Subcutaneous abdominal adipose tissue (tissue), 5 donors: ENCODE measurements at regions not wholly inside any gene's neighbourhood (a gene's known extent, or its start where the extent isn't known, plus 50 kb on each side); places are given as distances from the start of the nearest gene placed in this dataset.

ENCODE experiments used
- H3K27ac ChIP-seq: one replicate; pipeline ENCODE4 v1.7.0; 2013; ENCODE audit warnings: low read depth, mild to moderate bottlenecking, inconsistent platforms, low read length, moderate library complexity
- H3K27me3 ChIP-seq, 5 donors: one replicate each; pipeline ENCODE4 v1.7.0; 2013; ENCODE audit warnings: low read length in 5 of 5, inconsistent platforms in 1 of 5; ENCODE audit not compliant: control insufficient read depth in 5 of 5, insufficient read depth in 4 of 5
- H3K36me3 ChIP-seq, 5 donors: one replicate each; pipeline ENCODE4 v1.7.0; 2013; ENCODE audit warnings: low read length in 5 of 5; ENCODE audit not compliant: control insufficient read depth in 5 of 5, insufficient read depth in 5 of 5
- H3K4me1 ChIP-seq, 5 donors: one replicate each; pipeline ENCODE4 v1.7.0; 2013; ENCODE audit warnings: low read length in 5 of 5, mild to moderate bottlenecking in 3 of 5, moderate library complexity in 1 of 5; ENCODE audit not compliant: control insufficient read depth in 5 of 5, insufficient read depth in 5 of 5
- H3K4me3 ChIP-seq, 5 donors: one replicate each; pipeline ENCODE4 v1.7.0; 2013; ENCODE audit warnings: low read length in 5 of 5, low read depth in 1 of 5
- H3K9ac ChIP-seq, 5 donors: one replicate each; pipeline ENCODE4 v1.7.0; 2013; ENCODE audit warnings: low read length in 5 of 5, mild to moderate bottlenecking in 4 of 5, moderate library complexity in 3 of 5
- H3K9me3 ChIP-seq, 5 donors: one replicate each; pipeline ENCODE4 v1.7.0; 2013; ENCODE audit warnings: low read length in 5 of 5; ENCODE audit not compliant: control insufficient read depth in 5 of 5
- donor health status: healthy.
- donor health status: healthy.
- donor health status: healthy.
- donor health status: healthy.
- donor health status: healthy.

- peaks cover 0 to 7% (median 0%) of the 10 kb centered on the region in 5 donors for H3K27me3 ChIP-seq
- H3K9ac ChIP-seq = no peak overlapping the region
- H3K9me3 ChIP-seq = no peaks in the 10 kb centered on the region
- H3K27ac ChIP-seq = no peak overlapping the region
- peaks cover 0 to 19% (median 0%) of the 10 kb centered on the region in 5 donors for H3K4me1 ChIP-seq
- no peak overlapping the region for H3K4me3 ChIP-seq
- H3K36me3 ChIP-seq = no peaks in the 10 kb centered on the region
Observed at GRCh38 chr1:29677028-29678024, 441.0 kb downstream of the PTPRU start.

- Histone ChIP-seq H3K27me3 (peaks cover 0 to 5% (median 0%) of the 10 kb centered on the region in 5 donors), H3K36me3 (no peaks in the 10 kb centered on the region), H3K4me1 (peaks cover 0 to 19% (median 0%) of the 10 kb centered on the region in 5 donors), H3K27ac (no peak overlapping the region), H3K4me3 (no peak overlapping the region), H3K9ac (no peak overlapping the region), H3K9me3 (no peaks in the 10 kb centered on the region)
Observed at GRCh38 chr1:29676496-29676895, 440.2 kb downstream of the PTPRU start.

- Histone ChIP-seq H3K4me1 (peaks cover 0 to 19% (median 0%) of the 10 kb centered on the region in 5 donors), H3K27ac (no peak overlapping the region)
Observed at GRCh38 chr1:29675481-29676263, 439.4 kb downstream of the PTPRU start.

GRCh38 chr1:29674627-29675326, 438.5 kb downstream of the PTPRU start:
- Histone ChIP-seq H3K27me3 (peaks cover 0 to 9% (median 4%) of the 10 kb centered on the region in 5 donors), H3K4me1 (peaks cover 0 to 19% (median 0%) of the 10 kb centered on the region in 5 donors), H3K9ac (no peak overlapping the region), H3K36me3 (no peaks in the 10 kb centered on the region), H3K4me3 (no peak overlapping the region), H3K27ac (no peak overlapping the region), H3K9me3 (no peaks in the 10 kb centered on the region)

More at GRCh38 chr1:29675481-29676263, 439.4 kb downstream of the PTPRU start:
- no peaks in the 10 kb centered on the region for H3K9me3 ChIP-seq
- H3K36me3 ChIP-seq = no peaks in the 10 kb centered on the region
- no peak overlapping the region for H3K4me3 ChIP-seq
- H3K27me3 ChIP-seq = peaks cover 0 to 9% (median 3%) of the 10 kb centered on the region in 5 donors
- H3K9ac ChIP-seq = no peak overlapping the region

- no peak overlapping the region for H3K9ac ChIP-seq
- peaks cover 0 to 12% (median 4%) of the 10 kb centered on the region in 5 donors for H3K27me3 ChIP-seq
- H3K4me3 ChIP-seq = no peak overlapping the region
- H3K36me3 ChIP-seq = no peaks in the 10 kb centered on the region
- peaks cover 0 to 19% (median 0%) of the 10 kb centered on the region in 5 donors for H3K4me1 ChIP-seq
- H3K27ac ChIP-seq = no peak overlapping the region
- no peaks in the 10 kb centered on the region for H3K9me3 ChIP-seq
Observed at GRCh38 chr1:29673669-29674626, 437.6 kb downstream of the PTPRU start.

- Histone ChIP-seq H3K4me1 (peaks cover 0 to 19% (median 0%) of the 10 kb centered on the region in 5 donors), H3K9ac (no peak overlapping the region), H3K9me3 (no peaks in the 10 kb centered on the region), H3K36me3 (no peaks in the 10 kb centered on the region), H3K4me3 (no peak overlapping the region), H3K27me3 (peaks cover 0 to 12% (median 4%) of the 10 kb centered on the region in 5 donors), H3K27ac (no peak overlapping the region)
Observed at GRCh38 chr1:29673228-29673500, 436.8 kb downstream of the PTPRU start.

GRCh38 chr1:29672416-29673227, 436.3 kb downstream of the PTPRU start:
- H3K9ac ChIP-seq = no peak overlapping the region
- peaks cover 0 to 19% (median 0%) of the 10 kb centered on the region in 5 donors for H3K4me1 ChIP-seq
- H3K36me3 ChIP-seq = no peaks in the 10 kb centered on the region
- H3K4me3 ChIP-seq = no peak overlapping the region
- H3K9me3 ChIP-seq = no peaks in the 10 kb centered on the region
- peaks cover 0 to 12% (median 4%) of the 10 kb centered on the region in 5 donors for H3K27me3 ChIP-seq
- H3K27ac ChIP-seq = no peak overlapping the region

GRCh38 chr1:29671446-29672356, 435.4 kb downstream of the PTPRU start:
- no peak overlapping the region for H3K27ac ChIP-seq
- no peaks in the 10 kb centered on the region for H3K9me3 ChIP-seq
- H3K4me1 ChIP-seq = peaks cover 0 to 12% (median 0%) of the 10 kb centered on the region in 5 donors
- no peak overlapping the region for H3K9ac ChIP-seq
- H3K27me3 ChIP-seq = peaks cover 0 to 12% (median 4%) of the 10 kb centered on the region in 5 donors
- no peaks in the 10 kb centered on the region for H3K36me3 ChIP-seq
- no peak overlapping the region for H3K4me3 ChIP-seq
